ENCODE measurements at regions not wholly inside any gene's neighbourhood (a gene's known extent, or its start where the extent isn't known, plus 50 kb on each side); places are given as distances from the start of the nearest gene placed in this dataset.

DNA sequence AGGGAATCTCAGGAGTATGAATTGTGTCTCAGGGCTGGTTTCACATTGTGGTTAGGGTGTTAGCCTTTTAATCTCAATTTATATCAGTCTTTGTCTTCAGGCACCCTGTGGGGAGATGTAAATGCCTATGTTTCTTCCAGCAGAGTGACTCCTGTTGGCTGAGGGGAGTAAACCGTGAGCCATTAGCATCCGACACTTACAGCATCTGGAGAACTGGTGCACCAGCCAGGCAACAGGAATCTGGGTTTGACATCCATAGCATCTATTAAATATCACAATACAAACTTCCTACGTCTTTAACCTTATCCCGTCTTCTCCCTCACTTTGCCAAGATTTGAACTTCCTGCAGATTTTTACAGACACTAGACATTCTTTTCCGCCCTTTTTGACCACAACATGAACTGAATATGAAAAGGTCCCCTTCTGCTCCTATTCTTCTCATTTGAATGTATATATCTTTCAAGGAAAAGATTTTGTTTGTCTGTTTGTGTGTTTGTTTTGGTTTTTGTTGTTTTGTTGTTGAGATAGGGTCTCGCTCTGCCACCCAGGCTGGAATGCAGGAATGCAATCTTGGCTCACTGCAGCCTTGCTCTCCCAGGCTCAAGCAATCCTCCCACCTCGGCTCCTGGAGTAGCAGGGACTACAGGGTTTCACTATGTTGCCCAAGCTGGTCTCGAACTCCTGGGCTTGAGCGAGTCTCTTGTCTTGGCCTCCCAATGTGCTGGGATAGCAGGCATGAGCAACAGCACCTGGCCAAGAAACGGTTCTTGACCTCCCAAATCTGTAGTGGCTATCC, 626.2 kb downstream of the TLR4 start:
- TF ChIP-seq CTCF (IDR thresholded peaks at IDR 0.05) (no peak), POLR2A (IDR thresholded peaks at IDR 0.05) (no peak)
